ENCODE measurements at regions not wholly inside any gene's neighbourhood (a gene's known extent, or its start where the extent isn't known, plus 50 kb on each side); places are given as distances from the start of the nearest gene placed in this dataset.

GRCh38 chr4:24742335-24742734 is 53.0 kb upstream of the SOD3 start:
- TF ChIP-seq CTCF (IDR thresholded peaks at IDR 0.05), result no peak
- no peak for TF ChIP-seq EP300 (IDR thresholded peaks at IDR 0.05)
- TF ChIP-seq POLR2AphosphoS5 (IDR thresholded peaks at IDR 0.05), result no peak

Data from gastroesophageal sphincter (tissue), 3 donors.